Right lobe of liver (tissue), 6 donors: ENCODE measurements at regions not wholly inside any gene's neighbourhood (a gene's known extent, or its start where the extent isn't known, plus 50 kb on each side); places are given as distances from the start of the nearest gene placed in this dataset.
"Not testable (repeated sequence)": the region's sequence is repeated elsewhere in the genome, so short reads cannot be mapped to it uniquely, and the experiment has no call there.

Experiments used
- ATAC-seq, 4 donors: fragments of 200-7000 bp; cut with Tn5 transposase; one replicate each; pipeline ENCODE4 v1.9.1; 2020; ENCODE audit warnings: mild to moderate bottlenecking in 4 of 4, moderate library complexity in 4 of 4
- DNase-seq, 3 donors: peaks; one replicate each; pipeline ENCODE4 v3.0.0-alpha.2; 2020
- H3K27ac ChIP-seq, 3 donors: fragments of 200-600 bp; one replicate each; pipeline ENCODE4 v1.8.0; 2022
- H3K27me3 ChIP-seq, 2 donors: fragments of 200-600 bp; one replicate each; pipeline ENCODE4 v1.8.0; 2022
- H3K36me3 ChIP-seq, 4 donors: fragments of 200-600 bp; sonication (generic) in 1 of 4; one replicate each; pipeline versions ENCODE4 v1.5.1 to v1.8.0; 2017 to 2022; ENCODE audit warnings: control low read depth in 1 of 4
- H3K4me1 ChIP-seq, 4 donors: fragments of 200-600 bp; sonication (generic) in 1 of 4; one replicate each; pipeline versions ENCODE4 v1.5.1 to v1.8.0; 2017 to 2022; ENCODE audit warnings: control low read depth in 1 of 4
- H3K4me3 ChIP-seq, 3 donors: fragments of 200-600 bp; one replicate each; pipeline ENCODE4 v1.8.0; 2022
- H3K9me3 ChIP-seq, 4 donors: fragments of 200-600 bp; sonication (generic) in 1 of 4; one replicate each; pipeline versions ENCODE4 v1.5.1 to v1.8.0; 2017 to 2022; ENCODE audit warnings: control low read depth in 1 of 4
- whole genome bisulfite sequencing: methylation state at CpG from one replicate; pipeline ENCODE4 v1.1.6; 2018; ENCODE audit warnings: low coverage, low lambda C conversion rate; ENCODE audit not compliant: insufficient coverage; ENCODE audit errors: missing lambda C conversion rate; 5-methylcytosine and 5-hydroxymethylcytosine counted together
- intact Hi-C, 2 donors: fragments of 100-400 bp; cut with DNase I; formaldehyde crosslinking; loops; one replicate each; pipeline versions ENCODE4 v1.11.2 to v1.14.1; 2022
- donor health status: DM: no; HTN: yes; CAD: no.
- donor health status: DM: no; HTN: no; CAD: no.
- donor health status: DM: no; HTN: no; CAD: no.
- donor health status: DM: no; HTN: yes; CAD: no.
- donor health status: DM: no; HTN: yes; CAD: no.

- DNase-seq, H3K27ac ChIP-seq, H3K9me3 ChIP-seq, H3K36me3 ChIP-seq, H3K27me3 ChIP-seq, ATAC-seq, H3K4me3 ChIP-seq, intact Hi-C loops, H3K4me1 ChIP-seq: not testable (repeated sequence)
- 34% methylated on average over 7 of the region's 7 CpGs for WGBS
Observed at GRCh38 chr1:146673729-146674299, 264.3 kb upstream of the NBPF12 start.

GRCh38 chr1:146672608-146673007, 265.5 kb upstream of the NBPF12 start:
- H3K4me1 ChIP-seq, ATAC-seq, H3K36me3 ChIP-seq, intact Hi-C loops, H3K27me3 ChIP-seq, H3K27ac ChIP-seq, H3K9me3 ChIP-seq, H3K4me3 ChIP-seq, DNase-seq: not testable (repeated sequence)
- WGBS: 25% methylated on average over 2 of the region's 7 CpGs

- ATAC-seq, H3K27me3 ChIP-seq, H3K4me3 ChIP-seq, DNase-seq, H3K36me3 ChIP-seq, H3K4me1 ChIP-seq, H3K27ac ChIP-seq, intact Hi-C loops, H3K9me3 ChIP-seq: not testable (repeated sequence)
- WGBS: 60% methylated on average over 3 of the region's 6 CpGs
Observed at GRCh38 chr1:146671588-146671987, 266.5 kb upstream of the NBPF12 start.

GRCh38 chr1:146670832-146671566, 267.1 kb upstream of the NBPF12 start:
- H3K36me3 ChIP-seq, H3K4me1 ChIP-seq, H3K27ac ChIP-seq, intact Hi-C loops, H3K4me3 ChIP-seq, H3K9me3 ChIP-seq, ATAC-seq, H3K27me3 ChIP-seq: not testable (repeated sequence)
- DNase-seq: peak in 1 of 3 donors; percentile 26
- 64% methylated on average over 5 of the region's 10 CpGs for WGBS

- ATAC-seq, DNase-seq, H3K4me1 ChIP-seq, H3K27ac ChIP-seq, H3K9me3 ChIP-seq, H3K4me3 ChIP-seq, H3K36me3 ChIP-seq, H3K27me3 ChIP-seq, intact Hi-C loops: not testable (repeated sequence)
- WGBS: no CpG with 5 or more reads among the region's 1 CpG
Observed at GRCh38 chr1:146666275-146666674, 271.8 kb upstream of the NBPF12 start.

GRCh38 chr1:146660242-146660641, 277.9 kb upstream of the NBPF12 start:
- H3K27me3 ChIP-seq, intact Hi-C loops, ATAC-seq, DNase-seq, H3K4me3 ChIP-seq, H3K9me3 ChIP-seq, H3K36me3 ChIP-seq, H3K27ac ChIP-seq, H3K4me1 ChIP-seq: not testable (repeated sequence)
- 70% methylated on average over 3 of the region's 4 CpGs for WGBS

- ATAC-seq, H3K4me1 ChIP-seq, H3K27me3 ChIP-seq, H3K9me3 ChIP-seq, intact Hi-C loops, H3K4me3 ChIP-seq, H3K27ac ChIP-seq, H3K36me3 ChIP-seq, DNase-seq: not testable (repeated sequence)
- no CpG with 5 or more reads among the region's 3 CpGs for WGBS
Observed at GRCh38 chr1:146656356-146657060, 281.6 kb upstream of the NBPF12 start.

- H3K9me3 ChIP-seq, intact Hi-C loops, H3K27me3 ChIP-seq, ATAC-seq, H3K27ac ChIP-seq, H3K4me3 ChIP-seq, H3K4me1 ChIP-seq, DNase-seq, H3K36me3 ChIP-seq: not testable (repeated sequence)
- WGBS: no CpG with 5 or more reads among the region's 4 CpGs
Observed at GRCh38 chr1:146654763-146655162, 283.4 kb upstream of the NBPF12 start.

- DNase-seq, H3K4me3 ChIP-seq, H3K9me3 ChIP-seq, H3K27ac ChIP-seq, H3K27me3 ChIP-seq, ATAC-seq, H3K4me1 ChIP-seq, H3K36me3 ChIP-seq, intact Hi-C loops: not testable (repeated sequence)
- WGBS: 64% methylated on average over 2 of the region's 6 CpGs
Observed at GRCh38 chr1:146645978-146646604, 292.0 kb upstream of the NBPF12 start.

GRCh38 chr1:146641534-146641933, 296.6 kb upstream of the NBPF12 start:
- ATAC-seq, DNase-seq, H3K4me1 ChIP-seq, intact Hi-C loops, H3K27me3 ChIP-seq, H3K4me3 ChIP-seq, H3K27ac ChIP-seq, H3K36me3 ChIP-seq, H3K9me3 ChIP-seq: not testable (repeated sequence)
- whole genome bisulfite sequencing: 50% methylated on average over 1 of the region's 3 CpGs

- H3K4me1 ChIP-seq, H3K4me3 ChIP-seq, intact Hi-C loops, DNase-seq, H3K27ac ChIP-seq, ATAC-seq, H3K36me3 ChIP-seq, H3K9me3 ChIP-seq, H3K27me3 ChIP-seq: not testable (repeated sequence)
- WGBS: 84% methylated on average over 3 of the region's 5 CpGs
Observed at GRCh38 chr1:146640671-146641070, 297.5 kb upstream of the NBPF12 start.
